ENCODE measurements at regions not wholly inside any gene's neighbourhood (a gene's known extent, or its start where the extent isn't known, plus 50 kb on each side); places are given as distances from the start of the nearest gene placed in this dataset.

DNA sequence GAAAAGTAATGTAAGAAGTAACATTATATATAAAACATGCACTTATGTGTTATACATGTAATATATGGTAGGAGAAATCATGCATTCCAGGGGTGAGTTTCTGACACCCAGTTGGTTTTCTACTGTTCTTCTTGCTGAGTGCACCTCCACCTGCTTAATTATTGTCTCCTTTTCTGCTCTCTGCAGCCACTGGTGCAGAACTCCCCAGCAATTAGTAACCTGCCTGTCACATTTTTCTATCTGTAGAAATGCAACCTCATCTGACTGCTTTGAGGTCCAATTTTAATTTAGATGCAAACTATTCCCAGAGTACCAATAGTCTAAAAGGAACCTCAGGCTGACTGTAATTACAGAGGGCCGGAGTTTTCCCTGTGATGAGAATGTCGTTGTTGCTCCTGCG, 842.1 kb downstream of the AACS start:
- no peak for DNase-seq (ENCODE audit: low spot score)
- TF ChIP-seq, protein P1, sequence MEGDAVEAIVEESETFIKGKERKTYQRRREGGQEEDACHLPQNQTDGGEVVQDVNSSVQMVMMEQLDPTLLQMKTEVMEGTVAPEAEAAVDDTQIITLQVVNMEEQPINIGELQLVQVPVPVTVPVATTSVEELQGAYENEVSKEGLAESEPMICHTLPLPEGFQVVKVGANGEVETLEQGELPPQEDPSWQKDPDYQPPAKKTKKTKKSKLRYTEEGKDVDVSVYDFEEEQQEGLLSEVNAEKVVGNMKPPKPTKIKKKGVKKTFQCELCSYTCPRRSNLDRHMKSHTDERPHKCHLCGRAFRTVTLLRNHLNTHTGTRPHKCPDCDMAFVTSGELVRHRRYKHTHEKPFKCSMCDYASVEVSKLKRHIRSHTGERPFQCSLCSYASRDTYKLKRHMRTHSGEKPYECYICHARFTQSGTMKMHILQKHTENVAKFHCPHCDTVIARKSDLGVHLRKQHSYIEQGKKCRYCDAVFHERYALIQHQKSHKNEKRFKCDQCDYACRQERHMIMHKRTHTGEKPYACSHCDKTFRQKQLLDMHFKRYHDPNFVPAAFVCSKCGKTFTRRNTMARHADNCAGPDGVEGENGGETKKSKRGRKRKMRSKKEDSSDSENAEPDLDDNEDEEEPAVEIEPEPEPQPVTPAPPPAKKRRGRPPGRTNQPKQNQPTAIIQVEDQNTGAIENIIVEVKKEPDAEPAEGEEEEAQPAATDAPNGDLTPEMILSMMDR (IDR thresholded peaks at IDR 0.05; ENCODE audit: extremely low read depth, insufficient read depth, missing control alignments): no peak
- in situ Hi-C loops (cut with MboI; ENCODE audit: low pct_unique_long_range_greater_than_20kb, low sequenced_read_pairs, unreplicated experiment): no loop called here

DNA sequence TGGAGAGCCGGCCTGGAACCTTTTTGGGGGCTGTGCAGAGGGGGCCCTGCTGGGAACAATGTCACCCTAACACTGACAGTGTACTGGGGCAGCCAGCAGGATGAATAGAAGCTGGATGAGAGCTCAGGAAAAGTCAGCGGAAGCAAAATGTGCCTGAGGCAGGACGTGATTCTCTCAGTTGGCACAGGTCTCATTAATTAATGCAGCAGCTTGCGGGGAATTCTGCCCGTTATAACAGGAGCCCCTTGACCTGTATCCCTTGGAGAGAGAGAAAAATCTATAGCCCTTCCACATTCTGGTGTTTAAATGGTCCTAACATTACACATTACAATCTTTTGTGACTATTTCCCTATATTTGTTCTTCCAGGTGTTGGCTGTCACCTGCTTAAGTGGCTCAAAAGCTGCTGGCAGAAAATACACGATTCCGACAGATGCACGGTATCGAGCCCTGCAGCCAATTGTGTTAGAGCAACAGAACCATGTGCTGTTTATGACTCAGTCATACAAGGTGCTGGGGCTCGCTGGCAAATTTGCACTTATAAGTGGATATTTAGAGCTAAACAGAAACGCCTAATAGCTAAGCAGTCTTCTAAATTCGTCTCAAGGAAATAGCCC, 854.7 kb downstream of the AACS start:
- in situ Hi-C loops (cut with MboI; ENCODE audit: low pct_unique_long_range_greater_than_20kb, low sequenced_read_pairs, unreplicated experiment): no loop called here
- TF ChIP-seq, protein P1 (IDR thresholded peaks at IDR 0.05; ENCODE audit: extremely low read depth, insufficient read depth, missing control alignments): no peak
- DNase-seq (ENCODE audit: low spot score): no peak

DNA sequence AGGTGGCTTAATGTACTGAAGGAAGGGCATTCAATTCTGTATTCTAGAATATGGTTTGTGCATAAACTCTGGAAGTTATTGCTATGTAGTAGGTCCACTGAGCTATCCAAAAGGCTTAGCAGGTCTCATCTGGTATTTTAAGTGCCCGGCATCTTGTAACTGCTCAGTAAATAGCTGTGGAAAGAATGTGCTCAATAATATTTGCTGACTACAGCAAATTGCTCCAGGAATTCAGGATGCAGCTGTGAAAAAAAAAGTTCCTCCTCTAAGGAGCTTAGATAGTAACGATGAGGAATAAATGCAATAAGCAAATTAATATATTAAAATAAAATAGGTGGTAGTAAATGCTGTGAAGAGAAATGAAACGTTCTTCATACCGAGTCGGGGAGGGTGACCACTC, 857.1 kb downstream of the AACS start:
- no peak for DNase-seq (ENCODE audit: low spot score)
- TF ChIP-seq, protein P1 (IDR thresholded peaks at IDR 0.05; ENCODE audit: extremely low read depth, insufficient read depth, missing control alignments): no peak
- in situ Hi-C loops (cut with MboI; ENCODE audit: low pct_unique_long_range_greater_than_20kb, low sequenced_read_pairs, unreplicated experiment): no loop called here

DNA sequence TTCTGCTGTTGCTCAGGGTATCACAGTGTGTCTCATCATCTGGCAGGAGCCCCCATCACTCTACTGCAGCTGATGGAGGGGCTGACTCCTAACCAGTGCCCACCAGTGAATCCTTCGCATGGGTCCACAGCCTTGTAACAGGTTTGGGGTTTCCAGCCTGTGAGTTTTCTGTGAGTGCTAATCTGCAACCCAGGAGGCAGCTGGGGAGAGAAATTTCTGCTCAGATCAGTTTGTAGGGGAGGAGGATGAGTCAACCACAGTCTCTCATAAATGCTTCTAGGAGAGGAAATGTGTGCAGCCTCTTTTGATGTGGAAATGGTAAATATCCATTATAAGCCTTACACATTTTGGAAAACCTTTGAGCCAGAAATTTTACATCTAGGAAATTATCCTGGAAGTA, 871.3 kb downstream of the AACS start:
- in situ Hi-C loops (cut with MboI; ENCODE audit: low pct_unique_long_range_greater_than_20kb, low sequenced_read_pairs, unreplicated experiment): no loop called here

DNA sequence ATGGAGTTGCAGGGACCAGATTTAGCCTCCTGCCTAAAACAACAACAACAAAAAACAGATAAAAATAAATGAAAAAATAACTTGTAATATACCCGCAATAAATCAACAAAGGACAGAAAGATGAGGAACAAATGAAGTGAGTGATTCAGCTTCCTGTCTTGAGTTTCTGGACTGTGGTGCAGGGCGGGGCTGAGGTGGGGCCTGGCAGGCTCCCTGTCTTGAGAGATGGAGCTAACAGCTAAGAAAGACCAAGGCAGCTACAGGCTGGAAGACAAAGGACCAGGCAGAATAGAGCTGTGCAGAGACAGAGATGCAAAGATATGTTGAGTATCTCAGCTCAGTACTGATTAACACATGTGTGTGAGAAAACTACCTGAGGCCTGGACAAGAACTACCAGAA, 879.2 kb downstream of the AACS start:
- in situ Hi-C loops (cut with MboI; ENCODE audit: low pct_unique_long_range_greater_than_20kb, low sequenced_read_pairs, unreplicated experiment): no loop called here
- no peak for DNase-seq (ENCODE audit: low spot score)
- TF ChIP-seq, protein P1 (IDR thresholded peaks at IDR 0.05; ENCODE audit: extremely low read depth, insufficient read depth, missing control alignments): no peak

More for the DNA sequence above, 871.3 kb downstream of the AACS start:
- TF ChIP-seq, protein P1 (IDR thresholded peaks at IDR 0.05; ENCODE audit: extremely low read depth, insufficient read depth, missing control alignments): no peak
- DNase-seq (ENCODE audit: low spot score): no peak

DNA sequence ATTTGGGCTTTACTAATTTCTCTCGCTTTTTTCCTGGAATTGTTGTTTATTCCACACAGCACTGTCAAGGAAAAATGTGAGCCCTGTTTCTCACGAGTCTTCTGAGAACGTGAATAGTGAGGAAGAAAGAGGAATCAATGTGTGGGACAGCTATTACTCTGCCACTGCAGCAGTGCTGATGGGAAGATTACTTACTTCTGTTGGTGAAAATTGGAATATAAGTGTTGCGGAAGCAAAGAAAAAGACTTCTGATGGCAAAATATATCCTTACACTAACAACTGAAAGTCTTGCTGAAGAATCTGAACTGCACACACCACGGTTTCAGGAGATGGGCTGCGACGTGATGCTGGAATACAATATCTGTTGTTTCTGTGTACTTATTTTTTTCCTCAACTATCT, 884.2 kb downstream of the AACS start:
- TF ChIP-seq, protein P1 (IDR thresholded peaks at IDR 0.05; ENCODE audit: extremely low read depth, insufficient read depth, missing control alignments): no peak
- DNase-seq (ENCODE audit: low spot score): no peak
- in situ Hi-C loops (cut with MboI; ENCODE audit: low pct_unique_long_range_greater_than_20kb, low sequenced_read_pairs, unreplicated experiment): no loop called here

All from GM13977 (cell line).